ENCODE measurements at regions not wholly inside any gene's neighbourhood (a gene's known extent, or its start where the extent isn't known, plus 50 kb on each side); places are given as distances from the start of the nearest gene placed in this dataset.
"Not testable (repeated sequence)": the region's sequence is repeated elsewhere in the genome, so short reads cannot be mapped to it uniquely, and the experiment has no call there.

- not testable (repeated sequence) for H3K9me3 Mint-ChIP-seq; ATAC-seq (replicated peaks); H3K27me3 Mint-ChIP-seq; H3K4me1 Mint-ChIP-seq; H3K36me3 Mint-ChIP-seq (ENCODE audit: low read depth); H3K27ac Mint-ChIP-seq; H3K4me3 Mint-ChIP-seq
Measured at GRCh38 chr5:143625048-143625447, 186.9 kb upstream of the HMHB1 start.

- H3K4me1 Mint-ChIP-seq = no peaks in the 10 kb centered on the region
- H3K27ac Mint-ChIP-seq = no peak overlapping the region
- no peaks in the 10 kb centered on the region for H3K36me3 Mint-ChIP-seq (ENCODE audit: low read depth)
- no peak overlapping the region for H3K4me3 Mint-ChIP-seq
- H3K27me3 Mint-ChIP-seq = peaks cover 6% of the 10 kb centered on the region
- peaks cover 3% of the 10 kb centered on the region for H3K9me3 Mint-ChIP-seq
- ATAC-seq (replicated peaks) = no peak
Measured at GRCh38 chr5:143624465-143624864, 187.5 kb upstream of the HMHB1 start.

GRCh38 chr5:143619040-143619439 lies 192.9 kb upstream of the HMHB1 start:
- no peak overlapping the region for H3K4me3 Mint-ChIP-seq
- no peaks in the 10 kb centered on the region for H3K36me3 Mint-ChIP-seq (ENCODE audit: low read depth)
- H3K27me3 Mint-ChIP-seq = peaks cover 5% of the 10 kb centered on the region
- H3K27ac Mint-ChIP-seq = no peak overlapping the region
- ATAC-seq (replicated peaks) = no peak
- peaks cover 2% of the 10 kb centered on the region for H3K4me1 Mint-ChIP-seq
- H3K9me3 Mint-ChIP-seq = peaks cover 5% of the 10 kb centered on the region

- H3K36me3 Mint-ChIP-seq (ENCODE audit: low read depth) = no peaks in the 10 kb centered on the region
- H3K9me3 Mint-ChIP-seq = peaks cover 5% of the 10 kb centered on the region
- ATAC-seq (replicated peaks) = no peak
- H3K27ac Mint-ChIP-seq = no peak overlapping the region
- H3K27me3 Mint-ChIP-seq = peaks cover 4% of the 10 kb centered on the region
- H3K4me1 Mint-ChIP-seq = peaks cover 5% of the 10 kb centered on the region
- no peak overlapping the region for H3K4me3 Mint-ChIP-seq
Measured at GRCh38 chr5:143618141-143618540, 193.8 kb upstream of the HMHB1 start.

GRCh38 chr5:143614831-143615230 lies 197.1 kb upstream of the HMHB1 start:
- Mint-ChIP-seq H3K4me1 (peaks cover 5% of the 10 kb centered on the region), H3K4me3 (no peak overlapping the region), H3K27ac (no peak overlapping the region), H3K9me3 (peaks cover 5% of the 10 kb centered on the region), H3K36me3 (ENCODE audit: low read depth) (no peaks in the 10 kb centered on the region), H3K27me3 (peaks cover 4% of the 10 kb centered on the region)
- ATAC-seq (replicated peaks) = no peak

GRCh38 chr5:143613329-143613728 lies 198.6 kb upstream of the HMHB1 start:
- peaks cover 5% of the 10 kb centered on the region for H3K9me3 Mint-ChIP-seq
- ATAC-seq (replicated peaks) = no peak

GRCh38 chr5:143610946-143611345 lies 201.0 kb upstream of the HMHB1 start:
- peaks cover 4% of the 10 kb centered on the region for H3K27me3 Mint-ChIP-seq
- no peak for ATAC-seq (replicated peaks)
- H3K36me3 Mint-ChIP-seq (ENCODE audit: low read depth) = no peaks in the 10 kb centered on the region
- no peak overlapping the region for H3K27ac Mint-ChIP-seq
- H3K9me3 Mint-ChIP-seq = peaks cover 9% of the 10 kb centered on the region
- H3K4me1 Mint-ChIP-seq = peaks cover 6% of the 10 kb centered on the region
- H3K4me3 Mint-ChIP-seq = no peak overlapping the region

More at GRCh38 chr5:143613329-143613728, 198.6 kb upstream of the HMHB1 start:
- Mint-ChIP-seq H3K4me1 (peaks cover 5% of the 10 kb centered on the region), H3K36me3 (ENCODE audit: low read depth) (no peaks in the 10 kb centered on the region), H3K4me3 (no peak overlapping the region), H3K27me3 (peaks cover 4% of the 10 kb centered on the region), H3K27ac (no peak overlapping the region)

- no peaks in the 10 kb centered on the region for H3K27me3 Mint-ChIP-seq
- peak overlapping the region; percentile 49 for H3K4me3 Mint-ChIP-seq
- H3K27ac Mint-ChIP-seq = peak overlapping the region; percentile 84
- H3K4me1 Mint-ChIP-seq = peaks cover 19% of the 10 kb centered on the region
- ATAC-seq (replicated peaks) = peak; percentile 93
- no peaks in the 10 kb centered on the region for H3K36me3 Mint-ChIP-seq (ENCODE audit: low read depth)
- H3K9me3 Mint-ChIP-seq = peaks cover 4% of the 10 kb centered on the region
Measured at GRCh38 chr5:143606043-143606752, 202.7 kb upstream of the NR3C1 start.

- H3K27ac Mint-ChIP-seq = peak overlapping the region; percentile 84
- ATAC-seq (replicated peaks) = peak; percentile 65
- peak overlapping the region; percentile 49 for H3K4me3 Mint-ChIP-seq
- no peaks in the 10 kb centered on the region for H3K27me3 Mint-ChIP-seq
- H3K36me3 Mint-ChIP-seq (ENCODE audit: low read depth) = no peaks in the 10 kb centered on the region
- peaks cover 19% of the 10 kb centered on the region for H3K4me1 Mint-ChIP-seq
- peaks cover 4% of the 10 kb centered on the region for H3K9me3 Mint-ChIP-seq
Measured at GRCh38 chr5:143605403-143606005, 202.0 kb upstream of the NR3C1 start.

GRCh38 chr5:143601917-143602333 lies 198.4 kb upstream of the NR3C1 start:
- H3K4me3 Mint-ChIP-seq = no peak overlapping the region
- peaks cover 19% of the 10 kb centered on the region for H3K4me1 Mint-ChIP-seq
- no peak overlapping the region for H3K27ac Mint-ChIP-seq
- H3K9me3 Mint-ChIP-seq = peaks cover 3% of the 10 kb centered on the region
- ATAC-seq (replicated peaks) = no peak
- no peaks in the 10 kb centered on the region for H3K27me3 Mint-ChIP-seq
- no peaks in the 10 kb centered on the region for H3K36me3 Mint-ChIP-seq (ENCODE audit: low read depth)

- Mint-ChIP-seq H3K4me3 (no peak overlapping the region), H3K27me3 (no peaks in the 10 kb centered on the region), H3K27ac (no peak overlapping the region), H3K36me3 (ENCODE audit: low read depth) (no peaks in the 10 kb centered on the region), H3K9me3 (peaks cover 3% of the 10 kb centered on the region), H3K4me1 (peaks cover 19% of the 10 kb centered on the region)
- ATAC-seq (replicated peaks) = no peak
Measured at GRCh38 chr5:143601357-143601756, 197.9 kb upstream of the NR3C1 start.

- H3K4me1 Mint-ChIP-seq = peaks cover 14% of the 10 kb centered on the region
- H3K27ac Mint-ChIP-seq = no peak overlapping the region
- ATAC-seq (replicated peaks) = no peak
- no peak overlapping the region for H3K4me3 Mint-ChIP-seq
- no peaks in the 10 kb centered on the region for H3K27me3 Mint-ChIP-seq
- H3K9me3 Mint-ChIP-seq = peaks cover 3% of the 10 kb centered on the region
- H3K36me3 Mint-ChIP-seq (ENCODE audit: low read depth) = no peaks in the 10 kb centered on the region
Measured at GRCh38 chr5:143600396-143601075, 197.1 kb upstream of the NR3C1 start.

GRCh38 chr5:143599474-143599873 lies 196.0 kb upstream of the NR3C1 start:
- Mint-ChIP-seq H3K9me3 (peaks cover 3% of the 10 kb centered on the region), H3K27me3 (no peaks in the 10 kb centered on the region), H3K36me3 (ENCODE audit: low read depth) (no peaks in the 10 kb centered on the region), H3K4me1 (peaks cover 9% of the 10 kb centered on the region), H3K27ac (no peak overlapping the region), H3K4me3 (no peak overlapping the region)
- ATAC-seq (replicated peaks) = no peak

GRCh38 chr5:143596824-143597223 lies 193.3 kb upstream of the NR3C1 start:
- Mint-ChIP-seq H3K4me3 (no peak overlapping the region), H3K9me3 (peaks cover 3% of the 10 kb centered on the region), H3K4me1 (peaks cover 6% of the 10 kb centered on the region), H3K27ac (no peak overlapping the region), H3K36me3 (ENCODE audit: low read depth) (no peaks in the 10 kb centered on the region), H3K27me3 (no peaks in the 10 kb centered on the region)
- ATAC-seq (replicated peaks) = no peak

Measured in activated T-helper 17 cell treated with anti-CD3 and anti-CD28 coated beads, Interleukin-2, amount 50 U/mL, for 72 hours (primary cell).